Activated gamma-delta T cell treated with anti-CD3 and anti-CD28 coated beads, Interleukin-2, amount 50 U/mL, for 16 hours (primary cell): ENCODE measurements at regions not wholly inside any gene's neighbourhood (a gene's known extent, or its start where the extent isn't known, plus 50 kb on each side); places are given as distances from the start of the nearest gene placed in this dataset.
"Not testable (repeated sequence)": the region's sequence is repeated elsewhere in the genome, so short reads cannot be mapped to it uniquely, and the experiment has no call there.

ENCODE experiments used
- DNase-seq: peaks from one replicate; pipeline ENCODE4 v3.0.0-alpha.2; 2020; ENCODE audit warnings: low read depth

DNA sequence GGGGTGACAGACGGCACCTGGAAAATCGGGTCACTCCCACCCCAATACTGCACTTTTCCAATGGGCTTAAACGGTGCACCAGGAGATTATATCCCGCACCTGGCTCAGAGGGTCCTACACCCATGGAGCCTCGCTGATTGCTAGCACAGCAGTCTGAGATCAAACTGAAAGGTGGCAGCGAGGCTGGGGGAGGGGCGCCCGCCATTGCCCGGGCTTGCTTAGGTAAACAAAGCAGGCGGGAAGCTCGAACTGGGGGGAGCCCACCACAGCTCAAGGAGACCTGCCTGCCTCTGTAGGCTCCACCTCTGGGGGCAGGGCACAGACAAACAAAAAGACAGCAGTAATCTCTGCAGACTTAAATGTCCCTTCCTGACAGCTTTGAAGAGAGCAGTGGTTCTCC is 208.1 kb downstream of the SLC38A4 start:
- DNase-seq, result not testable (repeated sequence)

- DNase-seq, result no peak
Measured at GRCh38 chr12:46617167-46617566, 208.6 kb downstream of the SLC38A4 start.

DNA sequence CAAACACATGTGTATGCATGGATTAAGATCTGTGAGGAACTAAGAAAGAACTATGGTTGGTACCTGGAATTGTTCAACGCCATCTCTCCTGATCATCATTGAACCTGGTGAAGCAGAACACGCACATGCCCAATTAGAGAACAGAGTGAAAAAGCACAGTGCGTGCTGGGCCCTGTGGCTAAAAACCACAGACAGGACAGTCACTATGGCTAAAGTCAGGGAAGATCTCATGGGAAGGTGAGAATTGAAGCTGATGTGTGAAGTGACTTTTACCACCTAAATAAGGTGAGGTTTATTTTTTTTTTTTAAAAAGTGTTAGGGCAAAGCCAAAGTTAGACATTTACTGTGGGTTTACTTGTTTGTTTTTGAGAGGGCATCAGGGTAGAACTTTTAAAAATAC is 215.0 kb downstream of the SLC38A4 start:
- DNase-seq, result no peak

DNA sequence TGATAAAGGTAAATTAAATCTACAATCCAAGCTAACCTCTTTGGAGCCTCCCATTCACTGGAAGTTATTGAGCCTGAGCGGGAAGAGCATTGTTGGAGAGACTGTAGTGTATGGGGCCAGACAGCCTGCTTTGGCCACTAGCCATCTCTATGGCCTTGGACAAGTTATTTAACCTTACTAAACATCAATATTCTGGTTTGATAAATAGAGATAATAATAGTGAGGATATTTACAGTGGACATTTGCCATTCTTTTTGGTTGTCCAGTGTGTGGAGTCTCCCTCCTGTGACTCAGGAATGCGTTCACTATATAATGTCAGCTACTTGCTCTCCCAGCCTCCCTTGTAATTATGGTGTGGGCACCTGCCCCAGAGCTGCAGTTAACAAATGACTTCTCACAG is 216.1 kb downstream of the SLC38A4 start:
- DNase-seq, result no peak

- no peak for DNase-seq
Measured at GRCh38 chr12:46609273-46609623, 216.5 kb downstream of the SLC38A4 start.

DNA sequence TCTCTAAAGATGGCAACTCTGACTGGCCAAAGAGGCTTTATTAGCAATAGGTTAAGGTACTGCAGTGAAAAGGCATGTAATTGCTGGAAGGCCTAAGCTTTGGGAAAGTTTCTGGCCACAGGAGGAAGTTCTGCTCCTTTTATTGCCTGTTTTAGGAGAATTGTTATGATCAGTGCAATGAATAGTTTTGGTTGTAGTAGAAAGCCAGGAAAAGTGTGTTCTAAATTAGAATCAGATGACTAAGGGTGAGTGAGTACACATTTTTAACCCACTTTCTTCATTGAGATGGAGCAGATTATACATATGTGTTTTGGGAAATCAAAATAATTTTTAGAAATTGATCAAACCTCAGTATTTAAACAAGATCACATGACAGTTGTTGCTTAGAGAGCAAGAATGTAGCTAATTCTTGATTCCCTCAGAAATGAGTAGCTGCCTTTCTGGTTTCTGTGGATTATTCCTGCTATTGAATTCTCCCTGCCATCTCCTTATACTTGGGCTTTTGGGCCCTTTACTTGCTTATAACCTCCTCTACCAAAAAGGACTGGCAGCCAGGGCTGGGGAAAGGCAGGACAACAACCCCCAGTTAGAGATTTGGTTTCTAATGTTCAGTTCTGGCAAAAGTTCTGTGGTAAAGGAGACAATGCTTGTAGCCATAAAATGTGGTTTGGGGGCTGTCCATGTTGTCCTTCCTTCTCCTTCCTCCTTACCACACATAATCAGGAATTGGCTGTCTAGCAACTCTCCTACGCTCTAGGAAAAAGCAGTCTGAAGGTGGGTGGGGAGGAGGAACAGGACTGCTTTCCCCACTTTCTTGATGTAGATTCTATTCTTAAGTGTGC is 217.1 kb downstream of the SLC38A4 start:
- DNase-seq, result no peak

DNA sequence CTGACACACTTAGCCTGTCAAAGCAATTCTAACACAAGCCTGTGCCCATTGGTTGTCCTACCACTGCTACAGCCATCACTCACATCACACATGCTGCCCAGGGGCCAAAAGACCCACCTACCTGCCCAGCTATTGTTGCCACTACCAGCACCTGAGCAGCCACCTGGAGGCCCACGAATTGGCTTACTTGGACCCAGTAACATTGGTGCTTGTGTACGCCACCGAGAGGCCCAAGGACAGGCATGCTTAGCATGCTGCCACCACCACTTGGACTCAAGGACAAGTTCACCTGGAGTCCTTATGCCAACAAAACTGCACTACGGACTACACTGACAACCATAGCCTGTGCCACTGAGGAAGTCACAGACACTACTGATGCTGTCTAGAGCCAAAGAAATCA is 221.1 kb downstream of the SLC38A4 start:
- DNase-seq, result no peak

DNA sequence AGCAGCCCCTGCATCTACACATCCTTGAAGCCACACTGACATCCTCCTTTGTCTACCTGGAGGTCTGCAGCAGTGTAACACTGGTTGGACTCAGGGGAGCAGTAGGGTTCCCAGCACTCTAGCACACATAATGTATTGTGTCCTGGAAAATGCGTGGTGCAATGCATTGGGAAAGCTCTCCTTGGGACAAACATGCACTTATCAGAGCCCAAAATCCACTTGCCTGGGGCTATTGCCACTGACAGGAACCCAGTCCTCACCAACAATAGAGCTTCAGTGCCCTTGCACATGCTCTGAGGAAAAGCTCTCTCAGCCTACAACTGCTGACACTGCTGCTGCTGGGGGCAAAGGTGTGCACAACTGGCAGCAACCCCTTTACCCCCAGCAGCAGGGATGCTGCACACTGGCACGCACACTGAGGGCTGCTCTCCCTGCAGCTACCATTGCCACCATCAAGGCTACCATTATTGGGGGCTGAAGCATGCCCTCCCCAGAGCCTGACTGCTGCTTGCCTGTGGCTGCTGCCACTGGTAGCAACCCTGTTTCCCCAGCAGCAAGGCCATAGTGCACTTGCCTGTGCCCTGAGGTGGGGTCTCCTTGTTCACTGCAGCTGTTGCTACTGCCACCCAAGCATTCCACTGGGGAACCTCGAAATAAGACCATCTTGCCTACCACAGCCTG is 221.9 kb downstream of the SLC38A4 start:
- DNase-seq, result no peak

DNA sequence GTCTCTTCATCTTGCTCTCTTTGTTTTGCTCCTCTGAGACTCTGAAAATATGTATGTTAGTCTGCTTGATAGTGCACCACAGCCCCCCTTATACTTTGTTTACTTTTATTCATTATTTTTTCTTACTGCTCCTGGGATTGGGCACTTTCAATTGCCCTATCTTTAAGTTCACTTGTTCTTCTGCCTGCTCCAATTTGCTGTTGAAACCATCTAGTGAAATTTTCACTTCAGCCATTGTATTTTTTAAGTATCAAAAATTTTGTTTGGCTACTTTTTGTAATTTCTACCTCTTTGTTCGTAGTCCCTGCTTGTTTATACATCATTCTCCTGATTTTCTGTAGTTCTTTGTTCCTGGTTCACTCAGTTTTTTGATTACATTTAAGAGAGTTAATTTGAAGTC is 223.3 kb downstream of the SLC38A4 start:
- no peak for DNase-seq

- DNase-seq, result no peak
Measured at GRCh38 chr12:46590991-46591703, 218.6 kb upstream of the SLC38A2 start.

DNA sequence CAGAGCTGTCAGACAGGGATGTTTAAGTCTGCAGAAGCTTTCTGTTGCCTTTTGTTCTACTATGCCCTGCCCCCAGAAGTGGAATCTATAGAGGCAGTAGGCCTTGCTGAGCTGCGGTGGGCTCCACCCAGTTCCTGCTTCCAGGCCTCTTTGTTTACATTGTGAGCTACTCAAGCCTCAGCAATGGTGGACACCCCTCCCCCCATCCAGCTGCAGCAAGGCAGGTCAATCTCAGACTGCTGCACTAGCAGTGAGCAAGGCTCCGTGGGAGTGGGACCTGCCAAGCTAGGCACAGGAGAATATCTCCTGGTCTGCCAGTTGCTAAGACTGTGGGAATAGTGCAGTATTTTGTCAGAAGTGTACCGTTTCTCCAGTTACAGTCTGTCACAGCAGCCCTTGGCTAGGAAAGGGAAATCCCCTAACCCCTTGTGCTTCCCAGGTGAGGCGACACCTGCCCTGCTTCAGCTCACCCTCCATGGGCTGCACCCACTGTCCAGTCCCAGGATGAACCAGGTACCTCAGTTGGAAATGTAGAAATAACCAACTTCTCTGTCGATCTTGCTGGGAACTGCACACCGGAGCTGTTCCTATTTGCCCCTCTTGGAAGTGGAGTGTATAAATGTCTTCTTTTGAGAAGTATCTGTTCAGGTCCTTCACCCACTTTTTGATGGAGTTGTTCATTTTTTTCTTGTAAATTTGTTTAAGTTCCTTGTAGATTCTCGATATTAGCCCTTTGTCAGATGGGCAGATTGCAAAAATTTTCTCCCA is 213.5 kb upstream of the SLC38A2 start:
- peak; percentile 2 for DNase-seq

- DNase-seq, result not testable (repeated sequence)
Measured at GRCh38 chr12:46584098-46584497, 211.5 kb upstream of the SLC38A2 start.

DNA sequence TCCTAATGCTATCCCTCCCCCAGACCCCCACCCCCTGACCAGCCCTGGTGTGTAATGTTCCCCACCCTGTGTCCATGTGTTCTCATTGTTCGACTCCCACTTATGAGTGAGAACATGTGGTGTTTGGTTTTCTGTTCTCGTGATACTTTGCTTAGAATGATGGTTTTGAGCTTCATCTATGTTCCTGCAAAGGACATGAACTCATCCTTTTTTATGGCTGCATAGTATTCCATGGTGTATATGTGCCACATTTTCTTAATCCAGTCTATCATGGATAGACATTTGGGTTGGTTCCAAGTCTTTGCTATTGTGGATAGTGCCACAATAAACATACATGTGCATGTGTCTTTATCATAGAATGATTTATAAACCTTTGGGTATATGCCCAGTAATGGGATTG is 209.4 kb upstream of the SLC38A2 start:
- not testable (repeated sequence) for DNase-seq

DNA sequence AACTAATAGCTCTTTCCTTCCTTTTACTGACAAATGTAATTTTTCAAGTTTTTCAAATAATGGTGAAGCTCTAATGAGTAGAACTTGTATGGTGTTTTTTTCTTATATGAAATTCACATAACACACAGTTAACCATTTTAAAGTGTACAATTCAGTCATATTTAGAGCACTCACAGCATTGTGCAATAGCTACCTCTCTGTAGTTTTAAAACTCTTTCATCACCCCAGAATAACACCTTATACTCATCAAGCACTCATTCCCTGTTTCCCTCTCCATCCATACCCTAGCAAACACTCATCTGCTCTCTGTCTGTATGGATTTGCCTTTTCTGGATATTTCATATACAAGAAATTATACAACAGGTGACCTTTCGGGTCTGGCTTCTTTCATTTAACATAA is 207.9 kb upstream of the SLC38A2 start:
- DNase-seq, result no peak

DNA sequence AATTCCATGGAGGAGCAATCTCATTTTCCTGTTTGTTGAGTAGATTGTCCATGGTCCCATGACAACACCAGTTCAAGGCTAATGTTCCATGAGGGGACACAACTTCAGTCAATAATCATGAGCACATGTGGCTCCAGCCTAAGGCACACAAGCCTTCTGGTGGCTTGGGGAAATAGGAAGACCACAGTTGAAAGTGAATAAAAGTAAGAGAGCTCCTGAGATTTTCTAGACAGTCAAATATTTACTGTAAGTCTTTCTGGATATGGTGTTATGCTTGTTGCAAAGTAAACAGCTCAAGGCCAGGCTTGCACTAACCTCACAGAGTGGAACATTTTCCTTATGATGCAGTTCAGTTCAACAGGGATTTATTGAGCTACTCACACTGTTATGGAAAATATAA is 206.9 kb upstream of the SLC38A2 start:
- no peak for DNase-seq

DNA sequence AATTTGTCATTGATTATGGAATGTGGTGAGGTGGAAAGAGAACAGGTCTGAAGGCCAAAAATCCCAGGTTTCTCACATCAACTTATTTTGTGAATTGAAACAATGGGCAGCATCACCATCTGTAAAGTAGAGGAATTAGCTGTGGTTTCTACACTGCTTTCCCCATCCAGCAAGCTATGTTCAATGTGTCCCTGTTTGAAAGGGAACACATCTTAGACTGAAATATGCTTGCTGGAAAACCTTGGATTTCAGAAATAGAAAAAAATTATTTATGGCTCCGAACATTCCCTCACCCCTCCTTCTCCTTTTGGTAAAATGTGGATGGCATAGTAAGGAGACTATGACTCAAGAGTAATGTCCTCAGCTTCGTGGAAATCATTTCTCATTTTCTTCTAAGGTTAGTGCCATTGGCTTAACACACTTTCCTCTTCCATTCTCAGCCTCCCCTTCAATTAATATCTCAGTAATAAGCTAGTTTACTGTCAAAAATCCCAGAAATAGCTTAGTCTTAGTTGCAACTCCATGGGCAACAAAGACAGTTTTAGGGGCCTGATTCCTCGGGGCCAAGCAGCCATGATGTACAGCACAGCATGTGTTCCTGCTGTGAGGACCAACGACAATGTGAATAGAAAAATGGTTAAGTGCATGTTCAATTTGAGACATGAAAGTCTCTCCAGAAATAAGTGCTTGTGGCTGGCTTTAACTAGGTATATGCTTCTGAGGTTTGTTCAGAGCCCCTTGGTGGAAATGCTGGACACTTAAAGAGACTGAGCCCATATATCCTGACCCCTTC is 205.8 kb upstream of the SLC38A2 start:
- no peak for DNase-seq

DNA sequence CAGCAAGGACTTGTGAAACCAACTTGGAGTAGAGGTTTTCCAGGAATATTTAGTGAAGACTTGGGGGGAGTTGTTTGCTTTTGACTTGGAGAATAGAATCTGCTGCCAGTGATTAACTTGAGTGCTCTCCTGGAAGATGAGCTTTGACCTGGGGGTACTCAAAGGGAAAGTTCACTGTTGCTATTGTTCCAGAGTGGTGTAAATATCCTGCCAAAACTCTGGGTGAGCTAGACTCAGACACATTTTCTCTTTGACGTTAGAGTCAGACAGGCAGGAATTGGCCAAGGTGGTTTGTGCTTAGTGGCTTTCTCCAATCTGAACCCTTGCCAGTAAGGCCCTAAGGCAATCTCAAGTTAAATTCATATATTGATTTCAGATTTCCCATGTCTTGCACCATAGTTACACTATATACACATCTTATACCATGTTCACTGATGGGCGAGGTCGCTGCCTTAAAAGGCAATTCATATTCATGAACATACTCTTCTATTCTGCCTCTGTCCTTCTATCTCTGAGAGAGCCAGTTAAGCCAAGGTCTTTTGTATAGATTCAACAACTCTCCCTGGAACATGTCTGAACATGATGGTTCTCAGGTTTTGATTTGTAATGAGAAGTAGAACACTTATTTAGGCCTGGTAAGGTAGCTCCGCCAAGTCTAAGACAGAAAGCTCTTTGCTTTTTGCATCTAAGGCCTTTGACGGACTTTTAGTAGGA is 204.6 kb upstream of the SLC38A2 start:
- DNase-seq, result no peak

DNA sequence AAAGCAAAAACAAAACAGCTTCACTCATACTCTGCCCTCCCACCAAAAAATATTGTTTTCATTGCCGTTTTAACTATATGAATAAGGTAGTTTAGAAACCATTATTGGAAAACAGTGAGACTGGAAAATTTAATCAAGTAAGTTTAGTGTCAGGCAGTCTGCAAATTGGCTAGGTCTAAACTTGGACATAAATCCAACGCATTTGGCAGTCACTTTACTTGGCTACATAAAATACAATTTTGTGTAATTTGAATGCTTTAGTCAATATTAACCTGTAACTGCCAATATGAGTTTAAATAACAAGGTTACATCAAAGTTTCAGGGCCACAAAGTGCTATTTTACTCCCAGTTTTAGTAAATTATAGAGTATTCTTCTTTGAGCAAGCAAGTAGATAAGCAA is 202.3 kb upstream of the SLC38A2 start:
- no peak for DNase-seq

DNA sequence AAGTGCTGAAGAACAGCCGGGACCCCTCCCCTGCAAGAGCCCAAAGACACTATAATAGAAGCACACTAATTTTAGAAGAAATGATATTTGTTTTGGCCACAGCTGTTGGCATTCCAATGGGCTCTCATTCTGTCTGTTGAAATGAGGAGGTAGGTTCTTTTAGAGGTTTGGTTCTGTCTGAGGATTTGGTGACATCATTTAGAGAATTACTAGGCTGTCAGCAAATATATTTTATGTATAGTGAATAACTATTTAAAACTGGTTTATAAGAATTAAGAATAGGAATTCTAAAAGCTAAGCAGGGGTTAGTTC is 200.7 kb upstream of the SLC38A2 start:
- DNase-seq, result no peak

DNA sequence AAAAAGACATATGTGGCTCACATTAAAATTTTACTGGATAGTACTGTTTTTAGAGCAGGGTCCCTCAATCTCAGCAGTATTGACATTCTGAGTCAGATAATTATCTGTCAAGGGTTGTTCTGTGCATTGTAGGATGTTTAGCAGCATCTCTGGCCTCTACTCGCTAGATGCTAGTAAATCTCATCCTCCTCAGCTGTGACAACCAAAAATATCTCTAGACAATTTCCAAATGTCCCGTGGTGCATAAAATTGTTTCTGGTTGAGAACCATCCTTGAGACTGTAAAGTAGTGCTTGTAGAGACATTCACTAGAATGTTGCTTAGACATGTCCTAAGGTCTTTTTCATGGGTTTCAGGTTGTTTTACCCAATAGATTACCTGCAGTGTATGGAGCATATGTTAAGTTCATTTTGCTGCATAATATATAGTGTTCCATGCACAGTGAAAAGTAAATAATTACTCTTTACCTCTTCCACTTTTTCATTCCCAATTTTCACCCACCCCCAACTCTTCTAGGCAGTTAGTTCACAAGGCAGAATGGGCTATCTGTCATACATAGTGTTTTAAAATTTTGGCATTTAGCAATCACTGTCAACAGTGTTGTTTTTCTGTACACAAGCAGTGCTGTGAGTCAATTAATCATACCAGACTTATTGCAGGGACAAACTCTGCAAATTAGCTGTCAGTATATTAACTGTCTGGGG is 200.2 kb upstream of the SLC38A2 start:
- DNase-seq, result no peak
